ENCODE measurements at regions not wholly inside any gene's neighbourhood (a gene's known extent, or its start where the extent isn't known, plus 50 kb on each side); places are given as distances from the start of the nearest gene placed in this dataset.
"Not testable (repeated sequence)": the region's sequence is repeated elsewhere in the genome, so short reads cannot be mapped to it uniquely, and the experiment has no call there.

- no peak for DNase-seq
These were observed 615.4 kb upstream of the GBE1 start for GRCh38 chr3:82376883-82377282.

- DNase-seq = not testable (repeated sequence)
These were observed 612.4 kb upstream of the GBE1 start for GRCh38 chr3:82373833-82374232.

GRCh38 chr3:82364827-82365226, 603.4 kb upstream of the GBE1 start:
- no peak for DNase-seq

GRCh38 chr3:82363131-82363530, 601.7 kb upstream of the GBE1 start:
- DNase-seq = no peak

GRCh38 chr3:82355228-82355627, 593.8 kb upstream of the GBE1 start:
- DNase-seq = no peak

- DNase-seq = no peak
These were observed 592.8 kb upstream of the GBE1 start for GRCh38 chr3:82354228-82354627.

GRCh38 chr3:82353306-82354171, 592.1 kb upstream of the GBE1 start:
- DNase-seq = no peak

- DNase-seq = no peak
These were observed 586.1 kb upstream of the GBE1 start for GRCh38 chr3:82347585-82347984.

- no peak for DNase-seq
These were observed 581.1 kb upstream of the GBE1 start for GRCh38 chr3:82342521-82342920.

GRCh38 chr3:82329300-82329699, 567.9 kb upstream of the GBE1 start:
- no peak for DNase-seq

GRCh38 chr3:82311901-82312300, 550.5 kb upstream of the GBE1 start:
- no peak for DNase-seq

- DNase-seq = no peak
These were observed 547.3 kb upstream of the GBE1 start for GRCh38 chr3:82308755-82309154.

- no peak for DNase-seq
These were observed 544.7 kb upstream of the GBE1 start for GRCh38 chr3:82306189-82306588.

- no peak for DNase-seq
These were observed 533.2 kb upstream of the GBE1 start for GRCh38 chr3:82294609-82295008.

- no peak for DNase-seq
These were observed 532.4 kb upstream of the GBE1 start for GRCh38 chr3:82293867-82294266.

GRCh38 chr3:82293435-82293834, 532.0 kb upstream of the GBE1 start:
- DNase-seq = no peak

GRCh38 chr3:82287562-82287961, 526.1 kb upstream of the GBE1 start:
- DNase-seq = no peak

GRCh38 chr3:82281205-82281604, 519.8 kb upstream of the GBE1 start:
- no peak for DNase-seq

GRCh38 chr3:82276992-82277391, 515.5 kb upstream of the GBE1 start:
- DNase-seq = no peak

GRCh38 chr3:82274897-82275296, 513.5 kb upstream of the GBE1 start:
- no peak for DNase-seq

GRCh38 chr3:82265747-82266146, 504.3 kb upstream of the GBE1 start:
- DNase-seq = no peak

- DNase-seq = no peak
These were observed 500.7 kb upstream of the GBE1 start for GRCh38 chr3:82262193-82262592.

GRCh38 chr3:82261637-82262036, 500.2 kb upstream of the GBE1 start:
- no peak for DNase-seq

- no peak for DNase-seq
These were observed 499.6 kb upstream of the GBE1 start for GRCh38 chr3:82261013-82261412.

GRCh38 chr3:82259994-82260393, 498.5 kb upstream of the GBE1 start:
- no peak for DNase-seq
